H1 (cell line): ENCODE measurements at regions not wholly inside any gene's neighbourhood (a gene's known extent, or its start where the extent isn't known, plus 50 kb on each side); places are given as distances from the start of the nearest gene placed in this dataset.

Experiments
- CTCF ChIA-PET: fragments of 300-600 bp; sonication (Branson Sonifier 250); formaldehyde crosslinking; loops from one replicate; lab custom pipeline; 2021; ENCODE audit not compliant: partially characterized antibody; lab: Charles Lee
- POLR2A ChIA-PET: fragments of 300-600 bp; sonication (Branson Sonifier 250); formaldehyde crosslinking; loops from one replicate; lab custom pipeline; 2021; ENCODE audit warnings: inconsistent platforms; ENCODE audit not compliant: partially characterized antibody; lab: Charles Lee
- DNase-seq, 2 experiments: peaks; one replicate each; pipeline versions ENCODE4 v3.0.0 to v3.0.0-alpha.2; 2010 to 2022; ENCODE audit warnings: low spot score in 2 of 2, low read depth in 1 of 2, mixed read lengths in 1 of 2
- FAIRE-seq: peaks from 2 replicates; lab custom pipeline; 2011; peaks lifted over from hg19 to GRCh38; lab: Jason Lieb, UNC
- H2AFZ ChIP-seq: 2 replicates; pipeline ENCODE4 v1.8.1; 2012; ENCODE audit warnings: low read length, inconsistent platforms
- H2AK5ac ChIP-seq: 2 replicates; pipeline ENCODE4 v1.6.1; 2013; ENCODE audit warnings: low read depth, low read length
- H2BK120ac ChIP-seq: replicated peaks from 2 replicates; pipeline ENCODE3; 2013; ENCODE audit warnings: low read depth, low read length, inconsistent platforms
- H2BK12ac ChIP-seq: 2 replicates; pipeline ENCODE4 v1.6.1; 2013; ENCODE audit warnings: low read depth, low read length
- H2BK15ac ChIP-seq: 2 replicates; pipeline ENCODE4 v1.6.1; 2013; ENCODE audit warnings: low read length
- H2BK20ac ChIP-seq: 2 replicates; pipeline ENCODE4 v1.6.1; 2013; ENCODE audit warnings: low read length
- H2BK5ac ChIP-seq: 2 replicates; pipeline ENCODE4 v1.6.1; 2013; ENCODE audit warnings: low read depth, low read length
- H3K14ac ChIP-seq: 2 replicates; pipeline ENCODE4 v1.6.1; 2013; ENCODE audit warnings: inconsistent platforms; ENCODE audit not compliant: insufficient read length
- H3K18ac ChIP-seq: 2 replicates; pipeline ENCODE4 v1.6.1; 2013; ENCODE audit warnings: low read length; ENCODE audit errors: extremely low read depth
- H3K23ac ChIP-seq: 2 replicates; pipeline ENCODE4 v1.6.1; 2013; ENCODE audit warnings: inconsistent platforms; ENCODE audit not compliant: insufficient read length
- H3K23me2 ChIP-seq: 2 replicates; pipeline ENCODE4 v1.6.1; 2013; ENCODE audit warnings: low read depth, low read length
- H3K27ac ChIP-seq: 2 replicates; pipeline ENCODE4 v1.6.1; 2011; ENCODE audit warnings: low read depth, low read length, inconsistent platforms
- H3K27me3 ChIP-seq, 4 experiments: replicated peaks in 1 of 4; 1 replicate in 1 of 4; 2 replicates in 3 of 4; pipeline versions ENCODE4 v1.6.1 to v1.8.1; 2011 to 2013; ENCODE audit warnings: low read length in 3 of 4, mild to moderate bottlenecking in 3 of 4, inconsistent platforms in 2 of 4, mixed read lengths in 2 of 4, moderate library complexity in 1 of 4; ENCODE audit not compliant: control insufficient read depth in 3 of 4, insufficient read depth in 3 of 4; ENCODE audit errors: extremely low read depth in 1 of 4
- H3K36me3 ChIP-seq, 4 experiments: 2 replicates each; pipeline versions ENCODE4 v1.6.1 to v1.8.1; 2011 to 2013; ENCODE audit warnings: mild to moderate bottlenecking in 4 of 4, low read length in 3 of 4, moderate library complexity in 2 of 4, control low read depth in 1 of 4, inconsistent platforms in 1 of 4; ENCODE audit not compliant: insufficient read depth in 4 of 4, control insufficient read depth in 2 of 4
- H3K4ac ChIP-seq: replicated peaks from 2 replicates; pipeline ENCODE3; 2013; ENCODE audit warnings: low read length, low read depth, mixed read lengths, inconsistent platforms; ENCODE audit not compliant: insufficient read length
- H3K4me1 ChIP-seq, 4 experiments: replicated peaks in 1 of 4; 1 replicate in 1 of 4; 2 replicates in 3 of 4; pipeline versions ENCODE4 v1.6.1 to v1.8.1; 2011 to 2013; ENCODE audit warnings: low read length in 3 of 4, inconsistent platforms in 2 of 4, mixed read lengths in 1 of 4; ENCODE audit not compliant: insufficient read depth in 4 of 4, control insufficient read depth in 3 of 4
- H3K4me2 ChIP-seq, 2 experiments: 2 replicates each; pipeline versions ENCODE4 v1.6.1 to v1.8.1; 2011 to 2013; ENCODE audit warnings: low read depth in 2 of 2, low read length in 2 of 2, control low read depth in 1 of 2, inconsistent platforms in 1 of 2, mild to moderate bottlenecking in 1 of 2; ENCODE audit not compliant: insufficient read depth in 1 of 2
- H3K4me3 ChIP-seq, 4 experiments: fragments of 200-600, 300-600 bp in 1 of 4; sonication (generic), shearing (Covaris generic), sonication (Bioruptor Twin) in 1 of 4; 2 replicates each; pipeline versions ENCODE4 v1.5.1 to v1.8.1; 2011 to 2016; ENCODE audit warnings: low read length in 4 of 4, low read depth in 3 of 4, control low read depth in 2 of 4, inconsistent platforms in 2 of 4, mild to moderate bottlenecking in 2 of 4, mixed read lengths in 1 of 4, moderate library complexity in 1 of 4; ENCODE audit not compliant: insufficient read depth in 2 of 4; ENCODE audit errors: extremely low read depth in 1 of 4
- H3K56ac ChIP-seq: replicated peaks from 2 replicates; pipeline ENCODE3; 2013; ENCODE audit warnings: low read depth, mild to moderate bottlenecking, mixed read lengths, low read length, inconsistent platforms; ENCODE audit not compliant: insufficient read length
- H3K79me1 ChIP-seq: 2 replicates; pipeline ENCODE4 v1.6.1; 2013; ENCODE audit warnings: low read depth, low read length, control low read depth
- H3K79me2 ChIP-seq, 2 experiments: 2 replicates each; pipeline versions ENCODE4 v1.6.1 to v1.8.1; 2012 to 2013; ENCODE audit warnings: low read length in 2 of 2, mild to moderate bottlenecking in 2 of 2, inconsistent platforms in 1 of 2; ENCODE audit not compliant: insufficient read depth in 2 of 2, control insufficient read depth in 1 of 2
- H3K9ac ChIP-seq, 4 experiments: replicated peaks in 1 of 4; 1 replicate in 1 of 4; 2 replicates in 3 of 4; pipeline versions ENCODE4 v1.6.1 to v1.8.1; 2011 to 2013; ENCODE audit warnings: low read depth in 3 of 4, low read length in 3 of 4, control low read depth in 2 of 4, mild to moderate bottlenecking in 2 of 4, moderate library complexity in 2 of 4, inconsistent platforms in 1 of 4; ENCODE audit errors: extremely low read depth in 1 of 4
- H3K9me3 ChIP-seq, 2 experiments: 2 replicates each; pipeline versions ENCODE4 v1.6.1 to v1.8.1; 2012 to 2013; ENCODE audit warnings: mild to moderate bottlenecking in 2 of 2, moderate library complexity in 2 of 2, control low read depth in 1 of 2, inconsistent platforms in 1 of 2, low read depth in 1 of 2, low read length in 1 of 2, mixed read lengths in 1 of 2; ENCODE audit not compliant: insufficient read depth in 2 of 2
- H4K20me1 ChIP-seq, 2 experiments: replicated peaks in 1 of 2; 2 replicates each; pipeline versions ENCODE3 to v1.8.1; 2011 to 2013; ENCODE audit warnings: inconsistent platforms in 2 of 2, low read length in 2 of 2, mild to moderate bottlenecking in 1 of 2; ENCODE audit not compliant: insufficient read depth in 2 of 2, control insufficient read depth in 1 of 2
- H4K5ac ChIP-seq: 2 replicates; pipeline ENCODE4 v1.6.1; 2013; ENCODE audit warnings: low read length, low read depth, mixed read lengths, inconsistent platforms; ENCODE audit not compliant: insufficient read length
- H4K8ac ChIP-seq: 2 replicates; pipeline ENCODE4 v1.8.0; 2013; ENCODE audit warnings: mild to moderate bottlenecking, moderate library complexity, low read length, inconsistent platforms; ENCODE audit not compliant: insufficient read depth; ENCODE audit errors: extremely low read depth
- H4K91ac ChIP-seq: replicated peaks from 2 replicates; pipeline ENCODE3; 2013; ENCODE audit warnings: low read length, mixed read lengths, inconsistent platforms; ENCODE audit not compliant: insufficient read length
- CBX8 ChIP-seq: fragments of 300-800, 300-1000 bp; sonication (generic); IDR thresholded peaks from 2 replicates; pipeline ENCODE4 v1.7.1; 2016; ENCODE audit warnings: low read depth, low read length, borderline replicate concordance
- CHD1 ChIP-seq: IDR thresholded peaks from 2 replicates; pipeline ENCODE4 v1.6.1; 2012; ENCODE audit warnings: low read depth, low read length, improper control_type of control experiment
- EZH2 ChIP-seq: fragments of 200-600 bp; sonication (generic); IDR thresholded peaks from 2 replicates; pipeline ENCODE4 v1.7.1; 2012; ENCODE audit warnings: low read depth, mild to moderate bottlenecking, moderate library complexity, low read length, inconsistent platforms; ENCODE audit not compliant: severe bottlenecking
- FOSL1 ChIP-seq: IDR thresholded peaks from 2 replicates; pipeline ENCODE4 v1.6.1; 2011; ENCODE audit warnings: mild to moderate bottlenecking, low read depth, low read length, moderate library complexity; ENCODE audit not compliant: insufficient read depth
- GABPA ChIP-seq: IDR thresholded peaks from 2 replicates; pipeline ENCODE4 v1.6.1; 2011; ENCODE audit warnings: mild to moderate bottlenecking, low read length, moderate library complexity, borderline replicate concordance; ENCODE audit not compliant: insufficient read depth
- HDAC6 ChIP-seq: IDR thresholded peaks from one replicate; pipeline ENCODE4 v1.7.1; 2012; ENCODE audit warnings: low read depth, mild to moderate bottlenecking, inconsistent platforms, low read length, moderate library complexity
- NRF1 ChIP-seq: IDR thresholded peaks from 2 replicates; pipeline ENCODE4 v1.6.1; 2011; ENCODE audit warnings: mild to moderate bottlenecking, low read depth, low read length, improper control_type of control experiment
- POLR2AphosphoS5 ChIP-seq: IDR thresholded peaks from 2 replicates; pipeline ENCODE4 v1.6.1; 2011; ENCODE audit warnings: low read depth, low read length
- RNF2 ChIP-seq: fragments of 200-900, 300-1000 bp; sonication (generic); IDR thresholded peaks from 2 replicates; pipeline ENCODE4 v1.7.1; 2016; ENCODE audit warnings: borderline replicate concordance, low read depth, mild to moderate bottlenecking, antibody characterized with exemption, low read length; ENCODE audit not compliant: poor library complexity, severe bottlenecking; ENCODE audit errors: missing control alignments
- SIRT6 ChIP-seq: IDR thresholded peaks from one replicate; pipeline ENCODE4 v1.7.1; 2012; ENCODE audit warnings: low read length, inconsistent platforms
- TBP ChIP-seq: IDR thresholded peaks from 2 replicates; pipeline ENCODE4 v1.6.1; 2011; ENCODE audit warnings: low read depth, low read length, improper control_type of control experiment
- WGBS, 2 experiments: shearing (Covaris generic) in 1 of 2; methylation state at CpG; one replicate each; pipeline versions ENCODE4 v1.1.6 to v1.1.7; 2013 to 2015; ENCODE audit warnings: low lambda C conversion rate in 2 of 2, mixed read lengths in 2 of 2, inconsistent platforms in 1 of 2, low coverage in 1 of 2, missing lambda C conversion rate in 1 of 2; ENCODE audit not compliant: insufficient replicate concordance in 2 of 2, insufficient coverage in 1 of 2, insufficient read length in 1 of 2; ENCODE audit errors: extremely low coverage in 1 of 2, missing lambda C conversion rate in 1 of 2; 5-methylcytosine and 5-hydroxymethylcytosine counted together

DNA sequence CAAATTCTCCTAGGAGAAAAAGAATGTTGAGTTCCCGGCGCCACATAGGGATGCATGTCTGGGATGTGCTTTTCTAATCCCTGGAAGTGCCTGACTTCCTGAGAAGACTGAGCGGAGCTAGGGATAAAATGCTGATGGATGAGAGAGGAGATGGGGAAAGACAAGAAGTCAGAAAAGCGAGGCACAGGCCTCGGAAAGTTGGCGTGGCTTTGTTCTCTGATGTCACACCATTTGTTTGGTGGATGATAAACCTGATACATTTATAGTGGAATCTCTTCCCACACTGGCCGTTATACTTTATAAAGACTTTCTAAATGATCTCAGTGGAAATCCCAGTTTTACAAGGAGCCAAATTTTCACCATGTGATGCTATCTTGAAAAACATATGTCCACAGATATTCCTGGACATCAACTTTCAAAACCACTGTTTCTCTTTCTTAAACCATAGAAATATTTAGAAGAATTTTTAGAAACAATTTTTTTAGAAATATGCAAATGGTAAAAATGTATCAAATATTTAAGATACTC is 188.8 kb upstream of the SVIL start:
- H2BK5ac ChIP-seq: no peak overlapping the region
- no peak overlapping the region for H3K23ac ChIP-seq
- ChIA-PET POLR2A (no interaction called here), CTCF (interaction anchor here (1.0 kb wide), 1 partner anchor 417 kb away, joined by 4 read pairs; no protein-coding TSS in a partner anchor)
- no peak overlapping the region for H2BK12ac ChIP-seq
- H2AK5ac ChIP-seq: no peak overlapping the region
- no peak overlapping the region for H3K27ac ChIP-seq
- no peak overlapping the region for H4K8ac ChIP-seq
- H3K4me1 ChIP-seq: no peaks in the 10 kb centered on the region
- no peak for FAIRE-seq
- H3K9me3 ChIP-seq: no peaks in the 10 kb centered on the region
- H3K4ac ChIP-seq: no peak overlapping the region
- TF ChIP-seq GABPA (no peak), EZH2 (no peak), POLR2AphosphoS5 (no peak), RNF2 (no peak), HDAC6 (no peak), CBX8 (no peak), NRF1 (no peak), TBP (no peak), FOSL1 (no peak), SIRT6 (no peak), CHD1 (no peak)
- TF ChIP-seq, all 59 proteins: peak for 0
- Histone ChIP-seq H3K56ac (no peak overlapping the region), H4K20me1 (no peaks in the 10 kb centered on the region), H2BK15ac (no peak overlapping the region), H3K18ac (no peak overlapping the region), H3K4me2 (no peak overlapping the region), H3K9ac (no peak overlapping the region), H3K14ac (no peak overlapping the region), H3K36me3 (no peaks in the 10 kb centered on the region), H2BK120ac (no peak overlapping the region), H2AFZ (no peak overlapping the region), H4K91ac (no peak overlapping the region), H3K79me2 (no peaks in the 10 kb centered on the region), H4K5ac (no peak overlapping the region), H3K23me2 (no peaks in the 10 kb centered on the region), H3K4me3 (no peak overlapping the region), H3K27me3 (no peaks in the 10 kb centered on the region), H3K79me1 (no peaks in the 10 kb centered on the region), H2BK20ac (no peak overlapping the region)
- no peak for DNase-seq
- 84% methylated on average over 7 of the region's 7 CpGs; no CpG with 5 or more reads in 1 of the 2 experiments for WGBS, 2 experiments
